AG04449 (cell line): ENCODE measurements at regions not wholly inside any gene's neighbourhood (a gene's known extent, or its start where the extent isn't known, plus 50 kb on each side); places are given as distances from the start of the nearest gene placed in this dataset.
"Not testable (repeated sequence)": the region's sequence is repeated elsewhere in the genome, so short reads cannot be mapped to it uniquely, and the experiment has no call there.

ENCODE experiments used
- CTCF ChIA-PET: fragments of 350-600 bp; formaldehyde crosslinking; extraction: SDS; loops from one replicate; lab custom pipeline; 2021; ENCODE audit warnings: antibody characterized with exemption; lab: Yijun Ruan, JAX
- POLR2A ChIA-PET: fragments of 400-600, 350-600 bp; formaldehyde crosslinking; extraction: SDS; loops from one replicate; lab custom pipeline; 2020; ENCODE audit warnings: antibody characterized with exemption, inconsistent platforms; lab: Yijun Ruan, JAX
- DNase-seq: peaks from one replicate; pipeline ENCODE4 v3.0.0-alpha.2; 2010; ENCODE audit warnings: low read depth, low spot score
- H3K4me3 ChIP-seq: 2 replicates; pipeline ENCODE4 v1.5.1; 2011; ENCODE audit warnings: low read depth, mild to moderate bottlenecking, control low read depth, low read length
- TF ChIP-seq, protein P1 (sequence below): IDR thresholded peaks from one replicate; pipeline ENCODE4 v1.5.1; 2011; ENCODE audit warnings: mild to moderate bottlenecking, moderate library complexity, low read length, control low read depth, inconsistent platforms; ENCODE audit not compliant: insufficient read depth; ENCODE audit errors: missing control alignments

DNA sequence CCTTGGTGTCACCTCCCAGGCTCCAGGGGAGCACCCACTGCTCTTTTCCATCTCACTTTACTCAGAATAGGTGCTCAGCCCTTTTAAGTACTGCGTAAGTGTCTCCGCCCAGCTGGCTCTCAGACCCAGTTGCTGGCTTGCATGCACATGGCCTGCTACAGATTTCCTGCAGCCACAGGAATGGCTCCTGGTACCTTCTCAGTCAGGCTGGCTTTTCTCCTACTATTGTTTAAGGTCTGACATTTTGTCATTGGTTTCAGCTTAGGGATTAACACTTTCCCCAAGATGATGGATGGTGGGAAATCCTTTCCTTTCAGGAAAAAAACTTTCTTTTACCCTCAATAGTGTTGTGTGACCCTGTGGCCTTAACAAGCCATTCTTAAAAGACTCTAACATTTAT, 1652.3 kb upstream of the WWC1 start:
- CTCF ChIA-PET: no interaction called here
- TF ChIP-seq, protein P1, sequence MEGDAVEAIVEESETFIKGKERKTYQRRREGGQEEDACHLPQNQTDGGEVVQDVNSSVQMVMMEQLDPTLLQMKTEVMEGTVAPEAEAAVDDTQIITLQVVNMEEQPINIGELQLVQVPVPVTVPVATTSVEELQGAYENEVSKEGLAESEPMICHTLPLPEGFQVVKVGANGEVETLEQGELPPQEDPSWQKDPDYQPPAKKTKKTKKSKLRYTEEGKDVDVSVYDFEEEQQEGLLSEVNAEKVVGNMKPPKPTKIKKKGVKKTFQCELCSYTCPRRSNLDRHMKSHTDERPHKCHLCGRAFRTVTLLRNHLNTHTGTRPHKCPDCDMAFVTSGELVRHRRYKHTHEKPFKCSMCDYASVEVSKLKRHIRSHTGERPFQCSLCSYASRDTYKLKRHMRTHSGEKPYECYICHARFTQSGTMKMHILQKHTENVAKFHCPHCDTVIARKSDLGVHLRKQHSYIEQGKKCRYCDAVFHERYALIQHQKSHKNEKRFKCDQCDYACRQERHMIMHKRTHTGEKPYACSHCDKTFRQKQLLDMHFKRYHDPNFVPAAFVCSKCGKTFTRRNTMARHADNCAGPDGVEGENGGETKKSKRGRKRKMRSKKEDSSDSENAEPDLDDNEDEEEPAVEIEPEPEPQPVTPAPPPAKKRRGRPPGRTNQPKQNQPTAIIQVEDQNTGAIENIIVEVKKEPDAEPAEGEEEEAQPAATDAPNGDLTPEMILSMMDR: no peak
- DNase-seq: no peak
- POLR2A ChIA-PET: no interaction called here
- H3K4me3 ChIP-seq: no peak overlapping the region

DNA sequence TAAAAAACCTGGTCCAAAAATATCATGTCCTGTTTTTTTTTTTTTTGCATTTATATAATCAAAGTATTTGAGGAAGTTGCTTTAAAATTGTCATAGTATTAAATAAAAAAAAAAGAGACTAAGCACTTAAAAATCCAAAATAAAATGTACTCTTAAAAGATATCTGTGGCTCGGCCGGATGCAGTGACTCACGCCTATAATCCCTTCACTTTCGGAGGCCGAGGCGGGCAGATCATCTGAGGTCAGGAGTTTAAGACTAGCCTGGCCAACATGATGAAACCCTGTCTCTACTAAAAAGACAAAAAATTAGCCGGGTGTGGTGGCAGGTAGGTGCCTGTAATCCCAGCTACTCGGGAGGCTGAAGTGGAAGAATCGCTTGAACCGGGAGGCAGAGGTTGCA, 1651.3 kb upstream of the WWC1 start:
- H3K4me3 ChIP-seq, DNase-seq, POLR2A ChIA-PET, CTCF ChIA-PET: not testable (repeated sequence)

DNA sequence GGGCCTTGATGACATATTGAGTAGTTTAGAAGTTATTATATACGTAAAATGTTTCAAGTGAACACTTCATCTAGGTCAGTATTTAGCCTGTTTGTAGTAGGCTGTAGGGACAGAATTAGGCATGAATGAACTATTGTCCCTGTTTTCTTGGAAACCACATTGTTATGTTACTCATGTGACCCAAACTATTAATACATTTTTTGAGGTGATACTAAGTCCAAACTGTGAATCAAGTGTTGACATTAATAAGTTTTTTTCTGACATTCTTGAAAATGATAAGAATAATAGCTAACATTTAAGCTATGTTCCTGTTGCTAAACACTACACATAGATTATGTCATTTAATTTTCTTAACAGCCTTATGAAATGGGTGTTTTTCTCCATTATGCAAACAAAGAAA, 1642.7 kb upstream of the WWC1 start:
- no peak overlapping the region for H3K4me3 ChIP-seq
- ChIA-PET POLR2A (no interaction called here), CTCF (interaction anchor here (0.7 kb wide), 1 partner anchor 8 kb away, joined by 4 read pairs; no protein-coding TSS in a partner anchor)
- DNase-seq: no peak
- TF ChIP-seq, protein P1: no peak

DNA sequence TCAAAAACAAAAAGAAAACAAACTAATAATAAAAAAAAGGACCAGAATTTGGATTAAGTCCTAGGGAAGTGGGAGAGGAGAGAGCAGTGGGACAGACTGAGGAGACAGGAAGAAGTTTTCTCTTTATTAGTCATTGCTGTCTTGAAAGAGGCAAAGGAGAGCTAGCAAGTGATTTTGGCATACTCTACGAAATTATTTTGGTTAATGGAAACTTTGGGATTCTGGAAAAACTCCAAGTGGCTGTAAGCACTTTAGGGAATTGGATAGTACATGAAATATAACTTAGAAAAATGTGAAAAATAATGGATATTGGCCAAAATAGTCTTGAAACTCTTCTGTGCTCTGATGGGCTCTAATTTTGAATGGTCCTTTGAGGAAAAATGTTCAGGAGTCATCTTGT, 1641.8 kb upstream of the WWC1 start:
- POLR2A ChIA-PET: no interaction called here
- TF ChIP-seq, protein P1: no peak
- CTCF ChIA-PET: no interaction called here
- no peak overlapping the region for H3K4me3 ChIP-seq
- DNase-seq: no peak

DNA sequence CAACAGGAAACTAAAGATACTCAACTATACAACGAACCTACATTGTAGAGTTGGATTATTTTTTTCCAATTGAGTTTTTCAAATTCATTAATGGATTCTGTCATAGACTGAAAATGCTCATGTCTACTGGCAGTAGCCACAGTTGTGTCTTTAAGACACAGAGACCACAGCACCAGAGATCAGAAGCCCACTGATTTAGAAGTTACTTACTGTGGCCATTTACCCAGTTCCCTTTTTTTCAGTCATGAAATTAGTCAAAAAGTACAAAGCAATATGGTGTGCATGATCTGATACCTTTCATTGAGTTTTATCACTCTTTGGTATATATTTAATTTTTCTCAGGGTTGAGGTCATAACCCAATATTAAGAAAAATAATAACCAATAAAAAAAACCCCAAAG, 1640.2 kb upstream of the WWC1 start:
- no peak overlapping the region for H3K4me3 ChIP-seq
- CTCF ChIA-PET: no interaction called here
- TF ChIP-seq, protein P1: no peak
- no peak for DNase-seq
- POLR2A ChIA-PET: no interaction called here

DNA sequence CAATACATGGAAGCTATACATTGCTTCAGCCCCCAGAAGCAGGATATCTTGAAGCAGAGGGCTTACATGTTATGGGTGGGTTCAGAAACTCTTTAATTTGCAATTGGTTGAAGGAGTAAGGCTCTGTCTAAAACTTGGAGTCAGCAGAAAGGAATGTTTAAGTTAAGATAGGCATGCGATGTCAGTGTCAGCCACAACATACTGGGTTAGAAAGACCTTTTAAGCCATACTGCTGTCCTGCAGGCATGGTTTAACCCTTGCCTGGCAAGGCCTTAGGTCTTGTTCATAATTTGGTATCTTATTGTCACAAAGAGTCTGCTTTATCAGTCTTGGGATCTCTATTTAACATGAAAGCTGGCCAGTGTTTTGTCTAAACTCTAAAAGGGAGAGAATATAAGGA, 1619.6 kb upstream of the WWC1 start:
- DNase-seq: no peak
- ChIA-PET POLR2A (no interaction called here), CTCF (no interaction called here)

DNA sequence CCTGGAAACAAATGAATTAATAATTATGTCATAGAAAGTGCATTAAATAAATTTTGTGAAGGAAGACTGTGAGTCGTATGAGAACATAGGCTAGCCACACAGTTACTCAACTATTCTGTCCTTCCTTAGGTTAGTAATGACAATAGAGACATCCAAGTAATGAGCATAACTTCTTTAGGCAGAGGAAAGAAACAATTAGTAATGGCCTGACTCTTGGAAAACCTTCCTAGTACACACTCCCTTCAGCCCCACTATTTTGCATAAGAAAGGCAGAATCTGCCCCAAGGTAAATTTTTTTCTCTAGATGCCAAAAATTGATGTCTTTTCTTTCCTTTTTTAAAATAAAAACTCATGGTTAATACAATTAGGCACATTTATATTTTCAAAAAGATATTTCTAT, 1619.0 kb upstream of the WWC1 start:
- POLR2A ChIA-PET: no interaction called here
- TF ChIP-seq, protein P1: no peak
- H3K4me3 ChIP-seq: no peak overlapping the region
- no peak for DNase-seq
- CTCF ChIA-PET: no interaction called here

More for the DNA sequence above, 1619.6 kb upstream of the WWC1 start:
- no peak overlapping the region for H3K4me3 ChIP-seq
- TF ChIP-seq, protein P1: no peak
